Ovary (tissue), 3 donors: ENCODE measurements at regions not wholly inside any gene's neighbourhood (a gene's known extent, or its start where the extent isn't known, plus 50 kb on each side); places are given as distances from the start of the nearest gene placed in this dataset.

Experiments used
- EP300 ChIP-seq: sonication (generic); formaldehyde crosslinking; IDR thresholded peaks from one replicate; pipeline ENCODE4 v1.6.1; 2017; ENCODE audit warnings: antibody characterized with exemption
- POLR2A ChIP-seq: fragments of 450-650 bp; IDR thresholded peaks from one replicate; pipeline ENCODE4 v1.6.1; 2017; ENCODE audit warnings: antibody characterized with exemption, mild to moderate bottlenecking, moderate library complexity
- TF ChIP-seq, protein P1 (sequence below), 3 donors: fragments of 450-650 bp in 2 of 3; fragments of 200-600 bp in 1 of 3; IDR thresholded peaks; one replicate each; pipeline versions ENCODE4 v1.5.1 to v1.8.0; 2016 to 2022; ENCODE audit warnings: antibody characterized with exemption in 3 of 3, mild to moderate bottlenecking in 1 of 3
- donor health status: DM: no; HTN: no; CAD: no.

DNA sequence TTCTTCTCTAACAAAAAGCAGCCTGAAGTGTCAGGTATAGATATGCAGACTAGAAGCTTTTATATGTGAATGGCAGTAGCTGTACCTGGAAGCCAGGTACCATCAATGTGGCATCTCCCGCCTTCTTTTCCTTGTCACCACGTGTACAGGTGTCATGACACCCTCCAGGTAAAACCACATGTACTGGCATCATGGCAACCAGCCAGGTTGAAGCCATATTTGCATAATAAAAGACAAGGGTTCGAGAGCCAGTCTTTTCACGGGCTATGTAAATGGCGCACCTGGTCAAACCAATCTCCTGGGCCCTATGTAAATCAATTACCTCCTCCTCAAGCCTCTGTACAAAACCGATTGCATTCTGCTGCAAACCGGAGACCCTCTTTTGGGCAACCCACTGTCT lies 541.3 kb downstream of the CDH11 start:
- TF ChIP-seq, protein P1, sequence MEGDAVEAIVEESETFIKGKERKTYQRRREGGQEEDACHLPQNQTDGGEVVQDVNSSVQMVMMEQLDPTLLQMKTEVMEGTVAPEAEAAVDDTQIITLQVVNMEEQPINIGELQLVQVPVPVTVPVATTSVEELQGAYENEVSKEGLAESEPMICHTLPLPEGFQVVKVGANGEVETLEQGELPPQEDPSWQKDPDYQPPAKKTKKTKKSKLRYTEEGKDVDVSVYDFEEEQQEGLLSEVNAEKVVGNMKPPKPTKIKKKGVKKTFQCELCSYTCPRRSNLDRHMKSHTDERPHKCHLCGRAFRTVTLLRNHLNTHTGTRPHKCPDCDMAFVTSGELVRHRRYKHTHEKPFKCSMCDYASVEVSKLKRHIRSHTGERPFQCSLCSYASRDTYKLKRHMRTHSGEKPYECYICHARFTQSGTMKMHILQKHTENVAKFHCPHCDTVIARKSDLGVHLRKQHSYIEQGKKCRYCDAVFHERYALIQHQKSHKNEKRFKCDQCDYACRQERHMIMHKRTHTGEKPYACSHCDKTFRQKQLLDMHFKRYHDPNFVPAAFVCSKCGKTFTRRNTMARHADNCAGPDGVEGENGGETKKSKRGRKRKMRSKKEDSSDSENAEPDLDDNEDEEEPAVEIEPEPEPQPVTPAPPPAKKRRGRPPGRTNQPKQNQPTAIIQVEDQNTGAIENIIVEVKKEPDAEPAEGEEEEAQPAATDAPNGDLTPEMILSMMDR (IDR thresholded peaks at IDR 0.05), result no peak
- TF ChIP-seq POLR2A, result no peak
- TF ChIP-seq EP300, result no peak
